Natural killer cell (primary cell): ENCODE measurements at regions not wholly inside any gene's neighbourhood (a gene's known extent, or its start where the extent isn't known, plus 50 kb on each side); places are given as distances from the start of the nearest gene placed in this dataset.

Experiments used
- ATAC-seq, 3 donors: fragments of 150-1000 bp in 2 of 3; fragments of 200-7000 bp in 1 of 3; cut with Tn5 transposase; 1 replicate in 1 of 3; 2 replicates in 2 of 3; pipeline ENCODE4 v1.10.0; 2021; ENCODE audit warnings: mild to moderate bottlenecking in 2 of 3, moderate library complexity in 2 of 3
- DNase-seq, 2 donors: peaks; one replicate each; pipeline versions ENCODE4 v3.0.0 to v3.0.0-alpha.2; 2013 to 2021; ENCODE audit warnings: mixed read lengths in 1 of 2
- H3K27ac ChIP-seq: one replicate; pipeline ENCODE4 v1.5.1; 2013; ENCODE audit warnings: mild to moderate bottlenecking, low read length
- H3K27me3 ChIP-seq: one replicate; pipeline ENCODE4 v1.6.1; 2013; ENCODE audit warnings: low read length; ENCODE audit not compliant: control insufficient read depth, insufficient read depth
- H3K36me3 ChIP-seq: one replicate; pipeline ENCODE4 v1.6.1; 2013; ENCODE audit warnings: low read length; ENCODE audit not compliant: control insufficient read depth, insufficient read depth
- H3K4me1 ChIP-seq: one replicate; pipeline ENCODE4 v1.6.1; 2013; ENCODE audit warnings: low read length; ENCODE audit not compliant: control insufficient read depth, insufficient read depth
- H3K4me3 ChIP-seq: one replicate; pipeline ENCODE4 v1.5.1; 2013; ENCODE audit warnings: low read length
- H3K9me3 ChIP-seq: one replicate; pipeline ENCODE4 v1.6.1; 2013; ENCODE audit warnings: low read length; ENCODE audit not compliant: control insufficient read depth, insufficient read depth
- H3K27ac Mint-ChIP-seq, 2 donors: one replicate each; pipeline ENCODE4 v1.8.0; 2022; ENCODE audit warnings: mild to moderate bottlenecking in 2 of 2, mixed read lengths in 2 of 2, moderate library complexity in 1 of 2
- H3K27me3 Mint-ChIP-seq, 2 donors: one replicate each; pipeline ENCODE4 v1.8.0; 2022; ENCODE audit warnings: low read depth in 2 of 2, mixed read lengths in 2 of 2
- H3K36me3 Mint-ChIP-seq: one replicate; pipeline ENCODE4 v1.8.0; 2022; ENCODE audit warnings: mixed read lengths
- H3K4me1 Mint-ChIP-seq, 2 donors: one replicate each; pipeline ENCODE4 v1.8.0; 2022; ENCODE audit warnings: mixed read lengths in 2 of 2
- H3K4me3 Mint-ChIP-seq: one replicate; pipeline ENCODE4 v1.8.0; 2022; ENCODE audit warnings: mild to moderate bottlenecking, moderate library complexity, mixed read lengths
- H3K9me3 Mint-ChIP-seq, 2 donors: one replicate each; pipeline ENCODE4 v1.8.0; 2022; ENCODE audit warnings: mixed read lengths in 2 of 2
- CTCF ChIP-seq: fragments of 200-600 bp; IDR thresholded peaks from one replicate; pipeline ENCODE4 v1.8.0; 2022; ENCODE audit warnings: antibody characterized with exemption
- WGBS: methylation state at CpG from one replicate; pipeline ENCODE4 v1.1.7; 2013; ENCODE audit warnings: missing lambda C conversion rate; ENCODE audit not compliant: insufficient coverage; 5-methylcytosine and 5-hydroxymethylcytosine counted together
- intact Hi-C: fragments of 100-400 bp; cut with micrococcal nuclease; formaldehyde crosslinking; loops from one replicate; pipeline ENCODE4 v1.14.2; 2022

- no peak for DNase-seq
- Mint-ChIP-seq H3K27ac (no peak overlapping the region), H3K4me3 (no peak overlapping the region), H3K36me3 (no peaks in the 10 kb centered on the region), H3K27me3 (no peaks in the 10 kb centered on the region), H3K9me3 (peaks cover 2% of the 10 kb centered on the region in 2 donors), H3K4me1 (no peaks in the 10 kb centered on the region)
- intact Hi-C loops, result no loop called here
- H3K4me1 ChIP-seq, result no peaks in the 10 kb centered on the region
- H3K27me3 ChIP-seq, result no peaks in the 10 kb centered on the region
- H3K4me3 ChIP-seq, result no peak overlapping the region
- H3K9me3 ChIP-seq, result no peaks in the 10 kb centered on the region
- no peak overlapping the region for H3K27ac ChIP-seq
- ATAC-seq, result no peak
- no peak for TF ChIP-seq CTCF
- WGBS, result 78% methylated on average over 2 of the region's 2 CpGs
- H3K36me3 ChIP-seq, result no peaks in the 10 kb centered on the region
Measured at GRCh38 chr1:103197216-103197615, 88.9 kb upstream of the COL11A1 start.

GRCh38 chr1:103194984-103195383, 86.7 kb upstream of the COL11A1 start:
- DNase-seq (no peak), ATAC-seq (no peak)
- no peak overlapping the region for H3K27ac ChIP-seq
- Mint-ChIP-seq H3K4me1 (no peaks in the 10 kb centered on the region), H3K4me3 (no peak overlapping the region), H3K36me3 (no peaks in the 10 kb centered on the region), H3K9me3 (peaks cover 2 to 6% of the 10 kb centered on the region in 2 donors), H3K27me3 (no peaks in the 10 kb centered on the region), H3K27ac (no peak overlapping the region)
- no peaks in the 10 kb centered on the region for H3K36me3 ChIP-seq
- H3K9me3 ChIP-seq, result no peaks in the 10 kb centered on the region
- intact Hi-C loops, result no loop called here
- WGBS, result 78% methylated on average over 4 of the region's 4 CpGs
- TF ChIP-seq CTCF, result no peak
- no peaks in the 10 kb centered on the region for H3K4me1 ChIP-seq
- H3K4me3 ChIP-seq, result no peak overlapping the region
- no peaks in the 10 kb centered on the region for H3K27me3 ChIP-seq

- no peaks in the 10 kb centered on the region for H3K27me3 Mint-ChIP-seq
- no peak overlapping the region for H3K4me3 Mint-ChIP-seq
- DNase-seq, result no peak
- no peaks in the 10 kb centered on the region for H3K36me3 ChIP-seq
- no peaks in the 10 kb centered on the region for H3K36me3 Mint-ChIP-seq
- ATAC-seq, result no peak
- no peaks in the 10 kb centered on the region for H3K4me1 Mint-ChIP-seq
- H3K27ac Mint-ChIP-seq, result no peak overlapping the region
- no peaks in the 10 kb centered on the region for H3K4me1 ChIP-seq
- H3K9me3 Mint-ChIP-seq, result peaks cover 1 to 6% of the 10 kb centered on the region in 2 donors
- no peak for TF ChIP-seq CTCF
- no peaks in the 10 kb centered on the region for H3K9me3 ChIP-seq
- H3K27me3 ChIP-seq, result no peaks in the 10 kb centered on the region
- H3K4me3 ChIP-seq, result no peak overlapping the region
- H3K27ac ChIP-seq, result no peak overlapping the region
- intact Hi-C loops, result no loop called here
Measured at GRCh38 chr1:103194060-103194459, 85.7 kb upstream of the COL11A1 start.

- Histone ChIP-seq H3K27ac (no peak overlapping the region), H3K9me3 (peaks cover 4% of the 10 kb centered on the region), H3K27me3 (no peaks in the 10 kb centered on the region), H3K4me3 (no peak overlapping the region), H3K4me1 (no peaks in the 10 kb centered on the region), H3K36me3 (no peaks in the 10 kb centered on the region)
- H3K9me3 Mint-ChIP-seq, result peaks cover 3 to 8% of the 10 kb centered on the region in 2 donors
- no peaks in the 10 kb centered on the region for H3K27me3 Mint-ChIP-seq
- H3K4me3 Mint-ChIP-seq, result no peak overlapping the region
- H3K36me3 Mint-ChIP-seq, result no peaks in the 10 kb centered on the region
- intact Hi-C loops, result no loop called here
- no peaks in the 10 kb centered on the region for H3K4me1 Mint-ChIP-seq
- WGBS, result 77% methylated on average over 2 of the region's 2 CpGs
- DNase-seq (no peak), ATAC-seq (no peak)
- TF ChIP-seq CTCF, result no peak
- no peak overlapping the region for H3K27ac Mint-ChIP-seq
Measured at GRCh38 chr1:103191327-103191726, 83.0 kb upstream of the COL11A1 start.
